GM21717 (cell line): ENCODE measurements at regions not wholly inside any gene's neighbourhood (a gene's known extent, or its start where the extent isn't known, plus 50 kb on each side); places are given as distances from the start of the nearest gene placed in this dataset.
"Not testable (repeated sequence)": the region's sequence is repeated elsewhere in the genome, so short reads cannot be mapped to it uniquely, and the experiment has no call there.

ENCODE experiments used
- ATAC-seq: cut with Tn5 transposase; IDR thresholded peaks from one replicate; pipeline ENCODE4 v1.9.1; 2021; ENCODE audit warnings: mild to moderate bottlenecking, moderate library complexity; ENCODE audit not compliant: unreplicated experiment

GRCh38 chr1:149354579-149354978 lies 120.3 kb upstream of the NBPF19 start:
- not testable (repeated sequence) for ATAC-seq

- ATAC-seq = not testable (repeated sequence)
Observed at GRCh38 chr1:149355748-149356147, 119.1 kb upstream of the NBPF19 start.

GRCh38 chr1:149356152-149356551 lies 118.7 kb upstream of the NBPF19 start:
- ATAC-seq = not testable (repeated sequence)

- not testable (repeated sequence) for ATAC-seq
Observed at GRCh38 chr1:149360351-149360750, 114.5 kb upstream of the NBPF19 start.

GRCh38 chr1:149361310-149361709 lies 113.5 kb upstream of the NBPF19 start:
- not testable (repeated sequence) for ATAC-seq

- not testable (repeated sequence) for ATAC-seq
Observed at GRCh38 chr1:149364188-149364981, 110.5 kb upstream of the NBPF19 start.

GRCh38 chr1:149366402-149366801 lies 108.4 kb upstream of the NBPF19 start:
- not testable (repeated sequence) for ATAC-seq

GRCh38 chr1:149367472-149368044 lies 107.3 kb upstream of the NBPF19 start:
- ATAC-seq = not testable (repeated sequence)

- ATAC-seq = not testable (repeated sequence)
Observed at GRCh38 chr1:149368337-149368736, 106.5 kb upstream of the NBPF19 start.

GRCh38 chr1:149369081-149369480 lies 105.8 kb upstream of the NBPF19 start:
- ATAC-seq = not testable (repeated sequence)

- ATAC-seq = not testable (repeated sequence)
Observed at GRCh38 chr1:149371955-149372354, 102.9 kb upstream of the NBPF19 start.

GRCh38 chr1:149378462-149378861 lies 96.4 kb upstream of the NBPF19 start:
- not testable (repeated sequence) for ATAC-seq

GRCh38 chr1:149390173-149390926 lies 84.5 kb upstream of the NBPF19 start:
- not testable (repeated sequence) for ATAC-seq

- ATAC-seq = not testable (repeated sequence)
Observed at GRCh38 chr1:149390931-149391330, 83.9 kb upstream of the NBPF19 start.

GRCh38 chr1:149395802-149396201 lies 79.0 kb upstream of the NBPF19 start:
- ATAC-seq = not testable (repeated sequence)

GRCh38 chr1:149398527-149398926 lies 76.3 kb upstream of the NBPF19 start:
- not testable (repeated sequence) for ATAC-seq

- ATAC-seq = not testable (repeated sequence)
Observed at GRCh38 chr1:149408404-149408803, 66.4 kb upstream of the NBPF19 start.

GRCh38 chr1:149415373-149415772 lies 59.5 kb upstream of the NBPF19 start:
- ATAC-seq = not testable (repeated sequence)

- ATAC-seq = not testable (repeated sequence)
Observed at GRCh38 chr1:149418782-149419181, 56.1 kb upstream of the NBPF19 start.

GRCh38 chr1:149423122-149423521 lies 51.7 kb upstream of the NBPF19 start:
- ATAC-seq = not testable (repeated sequence)
